H1 (cell line): ENCODE measurements at regions not wholly inside any gene's neighbourhood (a gene's known extent, or its start where the extent isn't known, plus 50 kb on each side); places are given as distances from the start of the nearest gene placed in this dataset.

Experiments
- BRCA1 ChIP-seq: IDR thresholded peaks from 2 replicates; pipeline ENCODE4 v1.6.1; 2012; ENCODE audit warnings: low read depth, low read length, improper control_type of control experiment
- CHD1 ChIP-seq: IDR thresholded peaks from 2 replicates; pipeline ENCODE4 v1.6.1; 2012; ENCODE audit warnings: low read depth, low read length, improper control_type of control experiment
- CHD7 ChIP-seq: fragments of 300-600 bp; sonication (generic); IDR thresholded peaks from 2 replicates; pipeline ENCODE4 v1.7.1; 2012; ENCODE audit warnings: low read length, moderate library complexity, mild to moderate bottlenecking, inconsistent platforms; ENCODE audit not compliant: insufficient replicate concordance
- EGR1 ChIP-seq: IDR thresholded peaks from 2 replicates; pipeline ENCODE4 v1.6.1; 2011; ENCODE audit warnings: low read depth, low read length, borderline replicate concordance
- JUND ChIP-seq: IDR thresholded peaks from 2 replicates; pipeline ENCODE4 v1.6.1; 2011; ENCODE audit warnings: mild to moderate bottlenecking, improper control_type of control experiment, low read length
- SIX5 ChIP-seq: IDR thresholded peaks from 2 replicates; pipeline ENCODE4 v1.6.1; 2011; ENCODE audit warnings: mild to moderate bottlenecking, low read depth, low read length
- USF2 ChIP-seq: IDR thresholded peaks from 2 replicates; pipeline ENCODE4 v1.6.1; 2011; ENCODE audit warnings: low read length, improper control_type of control experiment
- YY1 ChIP-seq: IDR thresholded peaks from 2 replicates; pipeline ENCODE4 v1.6.1; 2011; ENCODE audit warnings: low read depth, mild to moderate bottlenecking, low read length
- TF ChIP-seq, protein P1 (sequence below): IDR thresholded peaks from 2 replicates; pipeline ENCODE4 v1.6.1; 2012; ENCODE audit warnings: inconsistent platforms
- TF ChIP-seq, protein P2 (sequence below): IDR thresholded peaks from 2 replicates; pipeline ENCODE4 v1.6.1; 2011; ENCODE audit warnings: low read depth, mild to moderate bottlenecking, low read length; ENCODE audit not compliant: insufficient read depth

GRCh38 chr7:95662987-95663386, 66.7 kb upstream of the PDK4 start (continued):
- TF ChIP-seq CHD7, result no peak
- TF ChIP-seq, protein P1, sequence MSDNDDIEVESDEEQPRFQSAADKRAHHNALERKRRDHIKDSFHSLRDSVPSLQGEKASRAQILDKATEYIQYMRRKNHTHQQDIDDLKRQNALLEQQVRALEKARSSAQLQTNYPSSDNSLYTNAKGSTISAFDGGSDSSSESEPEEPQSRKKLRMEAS, result no peak
- TF ChIP-seq CHD1, result no peak
- no peak for TF ChIP-seq YY1
- no peak for TF ChIP-seq SIX5
- TF ChIP-seq BRCA1, result no peak
- TF ChIP-seq, protein P2, sequence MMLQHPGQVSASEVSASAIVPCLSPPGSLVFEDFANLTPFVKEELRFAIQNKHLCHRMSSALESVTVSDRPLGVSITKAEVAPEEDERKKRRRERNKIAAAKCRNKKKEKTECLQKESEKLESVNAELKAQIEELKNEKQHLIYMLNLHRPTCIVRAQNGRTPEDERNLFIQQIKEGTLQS, result no peak
- TF ChIP-seq USF2, result no peak
- no peak for TF ChIP-seq EGR1
- no peak for TF ChIP-seq JUND
